ENCODE measurements at regions not wholly inside any gene's neighbourhood (a gene's known extent, or its start where the extent isn't known, plus 50 kb on each side); places are given as distances from the start of the nearest gene placed in this dataset.

- DNase-seq (ENCODE audit: insufficient read length, low spot score, missing footprints), result no peak
- H3K4me1 ChIP-seq (ENCODE audit: insufficient read depth, low read length), result no peaks in the 10 kb centered on the region
Measured at GRCh38 chr21:38144193-38144592, 112.6 kb upstream of the KCNJ15 start.

GRCh38 chr21:38145104-38145503 lies 111.7 kb upstream of the KCNJ15 start:
- no peaks in the 10 kb centered on the region for H3K36me3 ChIP-seq (ENCODE audit: insufficient read depth, low read length)
- no peak overlapping the region for H3K4me3 ChIP-seq (ENCODE audit: insufficient read depth, low read length)
- no peaks in the 10 kb centered on the region for H3K79me2 ChIP-seq (ENCODE audit: insufficient read depth, low read length)
- no peak overlapping the region for H2AFZ ChIP-seq (ENCODE audit: low read length)
- no peaks in the 10 kb centered on the region for H4K20me1 ChIP-seq (ENCODE audit: insufficient read depth, low read length)
- H3K4me1 ChIP-seq (ENCODE audit: insufficient read depth, low read length), result no peaks in the 10 kb centered on the region
- no peak overlapping the region for H3K4me2 ChIP-seq (ENCODE audit: insufficient read depth, low read length)
- no peak for TF ChIP-seq CTCF (IDR thresholded peaks at IDR 0.05; ENCODE audit: extremely low read depth, low read depth, low read length)
- H3K27ac ChIP-seq (ENCODE audit: low read depth, low read length), result no peak overlapping the region
- no peaks in the 10 kb centered on the region for H3K9me3 ChIP-seq (ENCODE audit: low read depth, low read length)
- DNase-seq (ENCODE audit: insufficient read length, low spot score, missing footprints), result no peak
- peaks cover 33% of the 10 kb centered on the region for H3K27me3 ChIP-seq (ENCODE audit: insufficient read depth, low read length)

More at GRCh38 chr21:38144193-38144592, 112.6 kb upstream of the KCNJ15 start:
- Histone ChIP-seq H2AFZ (ENCODE audit: low read length) (no peak overlapping the region), H4K20me1 (ENCODE audit: insufficient read depth, low read length) (no peaks in the 10 kb centered on the region), H3K4me2 (ENCODE audit: insufficient read depth, low read length) (no peak overlapping the region), H3K4me3 (ENCODE audit: insufficient read depth, low read length) (no peak overlapping the region), H3K79me2 (ENCODE audit: insufficient read depth, low read length) (no peaks in the 10 kb centered on the region), H3K9me3 (ENCODE audit: low read depth, low read length) (no peaks in the 10 kb centered on the region), H3K36me3 (ENCODE audit: insufficient read depth, low read length) (no peaks in the 10 kb centered on the region), H3K27ac (ENCODE audit: low read depth, low read length) (no peak overlapping the region), H3K27me3 (ENCODE audit: insufficient read depth, low read length) (peaks cover 28% of the 10 kb centered on the region)
- no peak for TF ChIP-seq CTCF (IDR thresholded peaks at IDR 0.05; ENCODE audit: extremely low read depth, low read depth, low read length)

GRCh38 chr21:38147391-38147790 lies 109.4 kb upstream of the KCNJ15 start:
- Histone ChIP-seq H3K4me1 (ENCODE audit: insufficient read depth, low read length) (no peaks in the 10 kb centered on the region), H3K36me3 (ENCODE audit: insufficient read depth, low read length) (no peaks in the 10 kb centered on the region)

GRCh38 chr21:38148046-38148445 lies 108.7 kb upstream of the KCNJ15 start:
- Histone ChIP-seq H3K36me3 (ENCODE audit: insufficient read depth, low read length) (no peaks in the 10 kb centered on the region), H2AFZ (ENCODE audit: low read length) (no peak overlapping the region), H3K79me2 (ENCODE audit: insufficient read depth, low read length) (no peaks in the 10 kb centered on the region), H3K4me1 (ENCODE audit: insufficient read depth, low read length) (no peaks in the 10 kb centered on the region), H3K27me3 (ENCODE audit: insufficient read depth, low read length) (peaks cover 54% of the 10 kb centered on the region), H3K4me2 (ENCODE audit: insufficient read depth, low read length) (no peak overlapping the region), H3K9me3 (ENCODE audit: low read depth, low read length) (no peaks in the 10 kb centered on the region), H3K4me3 (ENCODE audit: insufficient read depth, low read length) (no peak overlapping the region), H4K20me1 (ENCODE audit: insufficient read depth, low read length) (no peaks in the 10 kb centered on the region), H3K27ac (ENCODE audit: low read depth, low read length) (no peak overlapping the region)
- no peak for DNase-seq (ENCODE audit: insufficient read length, low spot score, missing footprints)
- no peak for TF ChIP-seq CTCF (IDR thresholded peaks at IDR 0.05; ENCODE audit: extremely low read depth, low read depth, low read length)

More at GRCh38 chr21:38147391-38147790, 109.4 kb upstream of the KCNJ15 start:
- Histone ChIP-seq H3K27me3 (ENCODE audit: insufficient read depth, low read length) (peaks cover 48% of the 10 kb centered on the region), H3K9me3 (ENCODE audit: low read depth, low read length) (no peaks in the 10 kb centered on the region), H3K4me2 (ENCODE audit: insufficient read depth, low read length) (no peak overlapping the region), H4K20me1 (ENCODE audit: insufficient read depth, low read length) (no peaks in the 10 kb centered on the region), H3K27ac (ENCODE audit: low read depth, low read length) (no peak overlapping the region), H3K4me3 (ENCODE audit: insufficient read depth, low read length) (no peak overlapping the region), H3K79me2 (ENCODE audit: insufficient read depth, low read length) (no peaks in the 10 kb centered on the region), H2AFZ (ENCODE audit: low read length) (no peak overlapping the region)
- no peak for TF ChIP-seq CTCF (IDR thresholded peaks at IDR 0.05; ENCODE audit: extremely low read depth, low read depth, low read length)
- no peak for DNase-seq (ENCODE audit: insufficient read length, low spot score, missing footprints)
